IPS-20b (cell line): ENCODE measurements at regions not wholly inside any gene's neighbourhood (a gene's known extent, or its start where the extent isn't known, plus 50 kb on each side); places are given as distances from the start of the nearest gene placed in this dataset.
"Not testable (repeated sequence)": the region's sequence is repeated elsewhere in the genome, so short reads cannot be mapped to it uniquely, and the experiment has no call there.

Source experiments
- H3K27ac ChIP-seq: one replicate; pipeline ENCODE4 v1.5.1; 2013; ENCODE audit warnings: low read length
- H3K27me3 ChIP-seq: 2 replicates; pipeline ENCODE4 v1.6.1; 2013; ENCODE audit warnings: mild to moderate bottlenecking, low read length, inconsistent platforms; ENCODE audit not compliant: insufficient read depth
- H3K36me3 ChIP-seq: 2 replicates; pipeline ENCODE4 v1.6.1; 2013; ENCODE audit warnings: low read depth, mild to moderate bottlenecking, inconsistent platforms, low read length, moderate library complexity; ENCODE audit not compliant: insufficient read depth
- H3K4me1 ChIP-seq: 2 replicates; pipeline ENCODE4 v1.6.1; 2013; ENCODE audit warnings: mild to moderate bottlenecking, control low read depth, inconsistent platforms, low read length, moderate library complexity; ENCODE audit not compliant: insufficient read depth
- H3K4me3 ChIP-seq: 2 replicates; pipeline ENCODE4 v1.5.1; 2013; ENCODE audit warnings: mild to moderate bottlenecking, low read length, inconsistent platforms
- H3K9ac ChIP-seq: 2 replicates; pipeline ENCODE4 v1.6.1; 2013; ENCODE audit warnings: low read depth, mild to moderate bottlenecking, inconsistent platforms, low read length, moderate library complexity
- H3K9me3 ChIP-seq: 2 replicates; pipeline ENCODE4 v1.6.1; 2013; ENCODE audit warnings: mild to moderate bottlenecking, low read depth, low read length, inconsistent platforms; ENCODE audit not compliant: insufficient read depth

- not testable (repeated sequence) for H3K4me3 ChIP-seq, H3K36me3 ChIP-seq, H3K9ac ChIP-seq, H3K27me3 ChIP-seq, H3K9me3 ChIP-seq, H3K4me1 ChIP-seq, H3K27ac ChIP-seq
Observed at GRCh38 chr13:60657586-60657985, 260.6 kb downstream of the TDRD3 start.

- Histone ChIP-seq H3K4me1 (no peaks in the 10 kb centered on the region), H3K27me3 (no peaks in the 10 kb centered on the region), H3K4me3 (no peak overlapping the region), H3K9ac (no peak overlapping the region), H3K27ac (no peak overlapping the region), H3K36me3 (no peaks in the 10 kb centered on the region), H3K9me3 (no peaks in the 10 kb centered on the region)
Observed at GRCh38 chr13:60655256-60655655, 258.2 kb downstream of the TDRD3 start.

GRCh38 chr13:60654415-60654814 is 257.4 kb downstream of the TDRD3 start:
- H3K9me3 ChIP-seq = no peaks in the 10 kb centered on the region
- no peaks in the 10 kb centered on the region for H3K27me3 ChIP-seq
- no peaks in the 10 kb centered on the region for H3K4me1 ChIP-seq
- no peak overlapping the region for H3K27ac ChIP-seq
- H3K4me3 ChIP-seq = no peak overlapping the region
- H3K9ac ChIP-seq = no peak overlapping the region
- H3K36me3 ChIP-seq = no peaks in the 10 kb centered on the region

GRCh38 chr13:60647547-60647946 is 250.5 kb downstream of the TDRD3 start:
- H3K27me3 ChIP-seq = no peaks in the 10 kb centered on the region
- H3K27ac ChIP-seq = no peak overlapping the region
- H3K9ac ChIP-seq = no peak overlapping the region
- H3K36me3 ChIP-seq = no peaks in the 10 kb centered on the region
- peaks cover 15% of the 10 kb centered on the region; the same call in 1 of the 2 replicates for H3K4me1 ChIP-seq
- no peak overlapping the region for H3K4me3 ChIP-seq
- H3K9me3 ChIP-seq = no peaks in the 10 kb centered on the region

- Histone ChIP-seq H3K27ac (no peak overlapping the region), H3K4me1 (peaks cover 15% of the 10 kb centered on the region; the same call in 1 of the 2 replicates), H3K36me3 (no peaks in the 10 kb centered on the region), H3K9me3 (no peaks in the 10 kb centered on the region), H3K9ac (no peak overlapping the region), H3K4me3 (no peak overlapping the region), H3K27me3 (no peaks in the 10 kb centered on the region)
Observed at GRCh38 chr13:60646620-60647019, 249.6 kb downstream of the TDRD3 start.

GRCh38 chr13:60645676-60646075 is 248.7 kb downstream of the TDRD3 start:
- no peaks in the 10 kb centered on the region for H3K36me3 ChIP-seq

GRCh38 chr13:60642552-60642951 is 245.5 kb downstream of the TDRD3 start:
- Histone ChIP-seq H3K4me3 (no peak overlapping the region), H3K36me3 (no peaks in the 10 kb centered on the region), H3K4me1 (peaks cover 6% of the 10 kb centered on the region; the same call in 1 of the 2 replicates), H3K9ac (no peak overlapping the region), H3K27ac (no peak overlapping the region), H3K9me3 (no peaks in the 10 kb centered on the region), H3K27me3 (no peaks in the 10 kb centered on the region)

More at GRCh38 chr13:60645676-60646075, 248.7 kb downstream of the TDRD3 start:
- Histone ChIP-seq H3K9me3 (no peaks in the 10 kb centered on the region), H3K27ac (no peak overlapping the region), H3K4me1 (peaks cover 15% of the 10 kb centered on the region; the same call in 1 of the 2 replicates), H3K9ac (no peak overlapping the region), H3K4me3 (no peak overlapping the region), H3K27me3 (no peaks in the 10 kb centered on the region)

GRCh38 chr13:60629158-60629557 is 232.1 kb downstream of the TDRD3 start:
- no peaks in the 10 kb centered on the region for H3K27me3 ChIP-seq
- H3K27ac ChIP-seq = no peak overlapping the region
- H3K4me3 ChIP-seq = no peak overlapping the region
- H3K9me3 ChIP-seq = no peaks in the 10 kb centered on the region
- no peak overlapping the region for H3K9ac ChIP-seq
- H3K4me1 ChIP-seq = peaks cover 7% of the 10 kb centered on the region; the same call in 1 of the 2 replicates
- no peaks in the 10 kb centered on the region for H3K36me3 ChIP-seq

- H3K9me3 ChIP-seq = no peaks in the 10 kb centered on the region
- H3K9ac ChIP-seq = no peak overlapping the region
- no peaks in the 10 kb centered on the region for H3K27me3 ChIP-seq
- no peak overlapping the region for H3K27ac ChIP-seq
- no peak overlapping the region for H3K4me3 ChIP-seq
- H3K4me1 ChIP-seq = peaks cover 7% of the 10 kb centered on the region; the same call in 1 of the 2 replicates
- no peaks in the 10 kb centered on the region for H3K36me3 ChIP-seq
Observed at GRCh38 chr13:60627071-60627686, 230.2 kb downstream of the TDRD3 start.
